GM20000 (cell line): ENCODE measurements at regions not wholly inside any gene's neighbourhood (a gene's known extent, or its start where the extent isn't known, plus 50 kb on each side); places are given as distances from the start of the nearest gene placed in this dataset.

ENCODE experiments used
- DNase-seq: peaks from one replicate; pipeline ENCODE4 v3.0.0; 2012; ENCODE audit warnings: low spot score
- CTCF ChIP-seq: IDR thresholded peaks from 2 replicates; pipeline ENCODE4 v1.5.1; 2012; ENCODE audit warnings: mild to moderate bottlenecking, control low read depth; ENCODE audit errors: extremely low read depth, missing control alignments

- DNase-seq: no peak
- no peak for TF ChIP-seq CTCF
These were observed 1533.9 kb upstream of the PABPC4L start for GRCh38 chr4:135735512-135735911.

GRCh38 chr4:135732448-135732847 lies 1530.9 kb upstream of the PABPC4L start:
- no peak for TF ChIP-seq CTCF
- DNase-seq: no peak

- no peak for TF ChIP-seq CTCF
- DNase-seq: no peak
These were observed 1530.1 kb upstream of the PABPC4L start for GRCh38 chr4:135731682-135732081.

GRCh38 chr4:135724421-135724820 lies 1522.8 kb upstream of the PABPC4L start:
- no peak for TF ChIP-seq CTCF
- DNase-seq: no peak

- no peak for TF ChIP-seq CTCF
- no peak for DNase-seq
These were observed 1516.4 kb upstream of the PABPC4L start for GRCh38 chr4:135718019-135718418.

GRCh38 chr4:135705343-135705742 lies 1503.8 kb upstream of the PABPC4L start:
- TF ChIP-seq CTCF: no peak
- DNase-seq: no peak

GRCh38 chr4:135694066-135694465 lies 1492.5 kb upstream of the PABPC4L start:
- no peak for TF ChIP-seq CTCF
- DNase-seq: no peak

GRCh38 chr4:135684001-135684400 lies 1482.4 kb upstream of the PABPC4L start:
- DNase-seq: no peak
- no peak for TF ChIP-seq CTCF
